ENCODE measurements at regions not wholly inside any gene's neighbourhood (a gene's known extent, or its start where the extent isn't known, plus 50 kb on each side); places are given as distances from the start of the nearest gene placed in this dataset.

DNA sequence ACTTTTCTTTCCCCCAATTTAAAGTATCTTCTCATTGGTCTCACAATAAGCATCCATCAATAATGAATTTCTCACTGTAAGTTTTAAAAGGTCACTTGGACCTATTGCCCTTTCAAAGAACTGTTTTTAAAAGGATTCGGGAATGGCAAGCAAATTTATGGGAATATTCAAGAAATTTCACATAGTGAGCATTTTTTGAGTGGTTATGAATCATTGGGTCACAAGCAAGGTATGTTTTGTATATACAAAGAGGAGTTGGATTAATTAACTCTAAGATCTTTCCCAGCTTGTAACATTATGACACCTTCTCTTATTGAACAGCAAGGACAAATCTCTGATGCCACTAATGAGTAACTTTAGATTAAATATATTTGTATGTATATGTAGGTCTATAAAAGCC lies 165.0 kb downstream of the MOXD1 start:
- TF ChIP-seq POLR2A (IDR thresholded peaks at IDR 0.05; ENCODE audit: low read depth, low read length) (no peak), POLR2AphosphoS5 (IDR thresholded peaks at IDR 0.05; ENCODE audit: low read depth, low read length) (no peak), TAF1 (IDR thresholded peaks at IDR 0.05; ENCODE audit: low read depth, low read length) (no peak), SPI1 (IDR thresholded peaks at IDR 0.05; ENCODE audit: low read depth, low read length) (no peak), PAX5 (IDR thresholded peaks at IDR 0.05; ENCODE audit: insufficient read depth, low read length, severe bottlenecking) (no peak)
